ENCODE measurements at regions not wholly inside any gene's neighbourhood (a gene's known extent, or its start where the extent isn't known, plus 50 kb on each side); places are given as distances from the start of the nearest gene placed in this dataset.

DNA sequence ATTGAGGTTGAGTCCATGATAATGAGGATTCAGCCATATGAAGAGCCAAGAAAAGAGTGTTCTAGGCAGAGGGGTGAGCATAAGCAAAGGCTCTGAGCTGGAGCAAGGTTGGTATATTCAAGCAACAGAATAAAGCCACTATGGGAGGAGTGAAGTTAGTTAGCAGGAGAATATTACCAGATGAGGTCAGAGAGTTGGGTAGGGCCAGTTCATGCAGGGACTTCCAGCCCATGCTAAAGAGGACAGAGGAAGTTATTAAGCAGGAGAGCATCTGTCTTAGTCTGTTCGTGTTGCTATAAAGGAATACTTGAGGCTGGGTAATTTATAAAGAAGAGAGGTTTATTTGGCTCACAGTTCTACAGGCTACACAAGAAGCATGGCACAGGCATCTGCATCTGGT is 57.1 kb upstream of the ATG10 start:
- DNase-seq (no peak), ATAC-seq (no peak)
- intact Hi-C loops (cut with DNase I, micrococcal nuclease): no loop called here

DNA sequence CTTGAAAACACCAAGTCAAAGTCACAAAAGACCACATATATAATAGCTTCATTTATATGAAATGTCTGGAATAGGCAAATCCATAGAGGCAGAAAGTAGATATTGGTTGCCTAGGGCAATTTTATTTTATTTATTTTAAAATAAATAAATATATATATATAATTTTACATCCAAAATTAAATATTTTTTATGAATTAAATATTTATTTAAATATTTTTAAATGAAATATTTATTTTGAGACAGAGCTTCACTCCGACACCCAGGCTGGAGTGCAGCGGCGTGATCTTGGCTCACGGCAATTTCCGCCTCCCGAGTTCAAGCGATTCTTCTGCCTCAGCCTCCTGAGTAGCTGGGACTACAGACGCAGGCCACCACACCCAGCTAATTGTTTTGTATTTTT is 58.9 kb upstream of the ATG10 start:
- DNase-seq (no peak), ATAC-seq (no peak)

GRCh38 chr5:81909677-81910076 is 62.1 kb upstream of the ATG10 start:
- intact Hi-C loops (cut with DNase I, micrococcal nuclease): no loop called here
- no peak for DNase-seq
- ATAC-seq: no peak

More for the DNA sequence above, 58.9 kb upstream of the ATG10 start:
- intact Hi-C loops (cut with DNase I, micrococcal nuclease): no loop called here

DNA sequence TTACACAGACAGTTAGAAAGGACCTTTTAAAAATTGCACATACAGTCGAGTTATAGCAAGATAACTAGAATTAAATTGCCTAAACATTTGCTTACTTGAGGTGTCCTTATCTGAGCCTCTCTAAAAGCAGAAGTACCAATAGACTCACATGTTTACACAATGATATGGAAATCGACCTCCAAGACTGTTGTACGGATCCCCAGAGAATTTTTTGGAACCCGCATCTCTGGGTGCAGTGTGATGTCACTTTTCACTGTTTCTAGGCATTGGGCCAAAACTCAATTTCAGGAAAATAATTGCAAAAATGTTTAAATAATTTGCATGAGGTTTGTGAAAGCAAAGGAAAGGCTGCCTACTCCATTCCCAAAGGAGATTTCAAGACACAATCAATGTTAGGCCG is 63.1 kb upstream of the ATG10 start:
- intact Hi-C loops (cut with DNase I, micrococcal nuclease): no loop called here
- DNase-seq (no peak), ATAC-seq (no peak)

DNA sequence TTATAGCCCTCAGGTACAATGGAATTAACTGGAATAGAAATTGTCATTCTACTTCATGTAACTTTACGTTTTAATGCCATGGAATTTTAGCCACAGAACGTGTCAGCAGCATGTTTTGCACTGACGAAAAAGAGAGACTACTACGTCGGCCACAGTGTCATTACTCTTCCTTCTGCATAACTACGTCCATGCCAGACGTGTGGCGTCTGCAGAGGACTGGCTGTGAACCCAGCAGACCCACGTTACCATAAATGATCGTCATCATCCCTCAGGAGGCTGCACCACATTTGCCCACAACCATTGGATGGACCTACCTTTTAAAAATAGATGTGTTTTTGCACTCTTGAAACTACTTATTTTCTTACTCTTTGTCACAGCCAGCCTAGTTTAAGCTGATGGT is 63.8 kb upstream of the ATG10 start:
- no peak for ATAC-seq
- no peak for DNase-seq
- intact Hi-C loops (cut with DNase I, micrococcal nuclease): no loop called here

DNA sequence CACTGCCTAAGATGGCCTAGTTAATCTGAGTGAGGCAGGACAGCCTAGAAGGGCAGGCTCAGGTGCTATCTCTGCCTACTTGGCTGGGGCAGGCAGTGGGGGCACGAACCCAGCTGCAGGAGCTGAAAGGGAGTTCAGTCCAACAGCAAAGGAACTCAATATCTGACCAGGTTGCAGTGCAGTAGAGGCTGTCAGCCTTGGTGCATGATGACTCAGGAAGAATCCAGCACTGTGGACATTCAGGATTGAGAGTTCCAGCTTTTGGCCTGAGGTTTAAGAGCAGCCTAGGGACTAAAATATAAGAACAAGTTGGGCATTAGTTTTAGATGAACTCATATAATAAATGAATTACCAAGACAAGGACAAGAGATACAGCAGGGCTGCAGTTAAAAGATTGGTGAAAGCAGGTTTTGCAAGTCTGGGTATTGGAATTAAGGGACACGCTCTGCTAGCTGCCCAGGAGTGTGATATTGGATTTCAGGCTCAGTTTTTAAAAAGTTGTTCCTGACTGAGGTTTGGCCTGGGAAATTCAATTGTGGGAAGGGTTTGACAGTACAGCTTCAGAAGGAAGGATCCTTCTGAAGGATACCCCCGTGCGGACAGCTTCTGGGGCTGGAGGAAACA is 64.7 kb upstream of the ATG10 start:
- ATAC-seq: no peak
- intact Hi-C loops (cut with DNase I, micrococcal nuclease): no loop called here

GRCh38 chr5:81906086-81906485 is 65.7 kb upstream of the ATG10 start:
- no peak for DNase-seq
- no peak for ATAC-seq
- intact Hi-C loops (cut with DNase I, micrococcal nuclease): no loop called here

More for the DNA sequence above, 64.7 kb upstream of the ATG10 start:
- DNase-seq: no peak

GRCh38 chr5:81904861-81905260 is 67.0 kb upstream of the ATG10 start:
- ATAC-seq (no peak), DNase-seq (no peak)
- intact Hi-C loops (cut with DNase I, micrococcal nuclease): no loop called here

DNA sequence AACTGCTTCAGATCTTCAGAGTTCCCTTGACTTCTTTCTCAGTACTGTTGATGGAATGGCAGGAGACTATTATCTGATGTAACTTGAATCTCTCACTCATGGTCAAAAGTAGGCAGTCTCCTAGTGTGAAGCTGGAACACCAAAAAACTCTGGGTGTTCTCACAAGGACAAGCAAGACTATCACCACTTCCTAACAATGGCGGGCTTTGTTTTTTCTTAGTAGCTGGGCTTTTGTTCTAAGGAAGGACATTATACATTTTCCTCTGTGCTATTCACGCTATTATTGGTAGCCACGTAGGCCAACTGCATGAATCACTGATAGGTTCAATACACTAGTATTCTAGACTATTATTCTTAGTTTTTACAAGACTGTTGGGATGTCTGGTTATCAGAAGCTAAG is 67.7 kb upstream of the ATG10 start:
- ATAC-seq (no peak), DNase-seq (no peak)
- intact Hi-C loops (cut with DNase I, micrococcal nuclease): no loop called here

GRCh38 chr5:81901586-81901985 is 70.2 kb upstream of the ATG10 start:
- intact Hi-C loops (cut with DNase I, micrococcal nuclease): no loop called here
- ATAC-seq: no peak

GRCh38 chr5:81899123-81899522 is 72.7 kb upstream of the ATG10 start:
- intact Hi-C loops (cut with DNase I, micrococcal nuclease): no loop called here
- DNase-seq: no peak
- no peak for ATAC-seq

More at GRCh38 chr5:81901586-81901985, 70.2 kb upstream of the ATG10 start:
- no peak for DNase-seq

DNA sequence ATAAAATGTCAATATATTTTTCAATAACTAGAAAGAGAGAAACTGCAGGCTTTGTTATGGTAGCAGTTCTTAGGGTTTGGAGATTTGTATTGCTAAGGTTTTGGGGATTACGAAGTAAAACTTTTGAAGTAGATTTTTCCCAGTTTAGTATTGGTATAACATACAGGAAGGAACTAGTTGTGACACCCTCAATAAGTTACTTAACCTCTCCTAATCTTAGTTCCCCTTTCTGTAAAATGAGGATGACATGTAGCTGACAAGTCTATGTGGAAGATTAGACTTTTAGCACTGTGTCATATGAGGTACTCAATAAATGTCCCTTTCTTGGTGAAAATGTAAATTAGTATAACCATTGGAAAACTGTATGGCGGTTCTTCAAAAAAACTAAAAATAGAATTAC is 73.4 kb upstream of the ATG10 start:
- DNase-seq (no peak), ATAC-seq (no peak)
- intact Hi-C loops (cut with DNase I, micrococcal nuclease): no loop called here

DNA sequence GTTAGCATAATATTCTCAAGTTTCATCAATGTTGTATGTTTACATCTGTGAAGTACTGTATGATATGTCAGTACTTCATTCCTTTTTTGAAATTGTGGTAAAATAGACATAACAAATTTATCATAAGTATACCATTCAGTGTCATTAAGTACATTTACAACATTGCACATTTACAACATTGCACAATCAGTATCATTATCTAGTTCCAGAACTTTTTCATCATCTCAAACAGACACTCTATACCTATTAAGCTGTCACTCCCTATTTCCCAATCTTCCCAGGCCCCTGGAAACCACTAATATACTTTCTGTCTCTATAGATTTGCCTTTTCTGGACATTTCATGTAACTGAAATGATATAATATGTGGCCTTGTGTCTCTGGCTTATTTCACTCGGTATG is 75.1 kb upstream of the ATG10 start:
- DNase-seq (no peak), ATAC-seq (no peak)
- intact Hi-C loops (cut with DNase I, micrococcal nuclease): no loop called here

- no peak for DNase-seq
- intact Hi-C loops (cut with DNase I, micrococcal nuclease): no loop called here
- ATAC-seq: no peak
These were observed 76.5 kb upstream of the ATG10 start for GRCh38 chr5:81895307-81895706.

DNA sequence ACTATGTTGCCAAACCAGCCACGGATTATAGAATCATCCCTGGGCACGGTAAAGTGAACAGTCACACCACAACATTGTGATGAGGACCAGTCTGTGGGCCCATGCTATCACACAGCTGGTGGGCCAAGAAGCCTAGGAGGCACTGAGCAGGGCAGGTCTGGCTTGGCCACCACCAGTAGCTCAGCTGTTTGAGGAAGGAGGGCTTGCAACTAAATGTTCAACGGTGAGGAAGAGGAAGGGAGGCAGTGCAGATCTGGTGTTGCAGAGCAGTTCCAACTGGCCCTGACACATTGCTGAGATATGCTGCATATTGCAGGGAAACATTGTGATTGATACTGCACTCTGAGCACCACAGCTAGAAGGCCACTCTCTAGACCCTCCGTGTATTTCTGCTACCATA is 77.9 kb upstream of the ATG10 start:
- intact Hi-C loops (cut with DNase I, micrococcal nuclease): no loop called here
- DNase-seq: no peak
- no peak for ATAC-seq

- intact Hi-C loops (cut with DNase I, micrococcal nuclease): no loop called here
- no peak for DNase-seq
- no peak for ATAC-seq
These were observed 87.0 kb upstream of the ATG10 start for GRCh38 chr5:81884871-81885270.

GRCh38 chr5:81883371-81883770 is 88.5 kb upstream of the ATG10 start:
- intact Hi-C loops (cut with DNase I, micrococcal nuclease): no loop called here
- DNase-seq (no peak), ATAC-seq (no peak)

DNA sequence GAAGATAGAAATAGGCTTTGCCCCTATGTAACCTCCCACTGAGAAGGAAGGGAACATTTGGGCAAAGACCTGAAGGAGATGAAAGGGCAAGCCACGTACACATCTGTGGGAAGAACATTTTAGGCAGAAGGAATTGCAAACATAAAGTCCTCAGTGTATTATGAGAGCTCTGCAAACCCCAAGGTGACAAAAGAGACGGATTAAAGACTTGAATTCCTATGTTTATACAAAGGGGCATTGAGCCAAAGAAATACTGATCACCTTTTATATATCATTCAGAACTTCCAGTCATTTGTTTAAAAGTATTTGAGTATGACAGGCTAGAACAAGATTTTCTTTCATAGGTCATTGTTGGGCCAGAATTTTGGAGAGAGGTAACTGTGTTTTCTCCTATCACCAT is 90.2 kb upstream of the ATG10 start:
- intact Hi-C loops (cut with DNase I, micrococcal nuclease): no loop called here
- ATAC-seq (no peak), DNase-seq (no peak)

DNA sequence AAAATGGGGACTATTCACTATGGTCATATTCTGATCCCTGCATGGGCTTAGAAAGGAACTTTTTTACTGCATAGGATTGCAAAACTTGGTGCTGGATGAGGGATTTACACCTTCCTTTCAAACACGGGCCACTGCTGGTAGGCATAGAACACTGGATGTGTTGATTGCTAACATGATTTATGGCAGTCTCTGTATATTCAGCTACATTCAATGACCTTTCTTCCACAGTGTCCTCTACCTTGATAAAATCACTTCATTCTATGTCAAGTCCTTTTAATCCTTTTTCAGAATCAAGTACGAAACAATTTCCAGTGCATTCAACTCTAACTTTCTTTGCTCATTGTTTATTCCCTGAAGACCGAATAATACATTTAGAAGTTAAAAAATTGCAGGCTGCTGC is 91.9 kb upstream of the ATG10 start:
- intact Hi-C loops (cut with DNase I, micrococcal nuclease): no loop called here
- DNase-seq: no peak
- no peak for ATAC-seq

GRCh38 chr5:81878333-81878732 is 93.5 kb upstream of the ATG10 start:
- no peak for DNase-seq
- ATAC-seq: no peak
- intact Hi-C loops (cut with DNase I, micrococcal nuclease): no loop called here

DNA sequence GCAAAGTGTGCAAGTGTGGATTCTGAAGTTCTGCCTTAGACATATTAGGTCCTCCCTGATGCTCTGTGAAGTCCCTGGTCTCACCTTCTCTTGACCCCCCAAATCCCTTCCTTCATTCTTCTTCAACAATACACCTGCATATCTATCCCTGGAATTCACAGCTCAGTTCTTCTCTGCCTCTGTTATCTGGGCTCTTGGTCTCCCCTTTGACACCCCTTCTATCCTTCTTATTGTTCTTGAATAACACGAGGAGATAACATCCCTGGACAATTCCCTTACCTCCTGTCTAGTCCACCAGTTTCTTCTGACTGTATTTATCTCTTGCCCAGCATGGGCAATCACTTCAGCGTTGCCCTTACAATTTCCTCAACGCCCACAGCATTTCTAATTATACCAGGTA is 104.8 kb upstream of the ATG10 start:
- no peak for ATAC-seq
- no peak for DNase-seq
- intact Hi-C loops (cut with DNase I, micrococcal nuclease): no loop called here

GRCh38 chr5:81860778-81861177 is 109.9 kb upstream of the SSBP2 start:
- intact Hi-C loops (cut with DNase I, micrococcal nuclease): no loop called here
- no peak for ATAC-seq
- DNase-seq: no peak

Measured in left colon (tissue), 2 donors.